ENCODE measurements at regions not wholly inside any gene's neighbourhood (a gene's known extent, or its start where the extent isn't known, plus 50 kb on each side); places are given as distances from the start of the nearest gene placed in this dataset.

DNA sequence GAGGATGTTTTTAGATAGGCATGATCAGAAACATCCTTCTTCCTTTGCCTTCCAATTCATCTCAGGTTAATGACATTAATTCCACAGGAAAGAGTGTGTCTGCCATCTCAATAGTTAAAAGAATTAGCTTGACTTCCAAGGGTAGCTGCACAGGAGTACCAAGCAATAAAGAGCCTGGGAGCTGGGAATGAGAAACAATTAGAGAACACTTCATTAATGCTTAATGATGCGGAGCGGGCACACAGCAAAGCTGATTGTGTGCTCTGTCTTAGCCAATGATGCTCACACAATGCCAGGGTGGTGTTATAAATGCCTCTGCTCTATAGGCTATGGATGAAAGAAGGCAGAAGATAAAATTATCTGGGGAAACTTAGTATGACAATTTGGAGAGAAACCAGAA is 1052.5 kb upstream of the LCORL start:
- H3K9me3 ChIP-seq (ENCODE audit: control insufficient read depth in 2 of 2, low read length in 2 of 2): no peaks in the 10 kb centered on the region
- H3K27me3 ChIP-seq (ENCODE audit: control insufficient read depth in 2 of 2, insufficient read depth in 2 of 2, low read length in 2 of 2): no peaks in the 10 kb centered on the region
- no peak overlapping the region for H3K9ac ChIP-seq (ENCODE audit: low read depth in 1 of 2, low read length in 2 of 2)
- H3K27ac ChIP-seq (ENCODE audit: low read depth in 2 of 2, low read length in 2 of 2): no peak overlapping the region
- no peaks in the 10 kb centered on the region for H3K36me3 ChIP-seq (ENCODE audit: control insufficient read depth in 2 of 2, insufficient read depth in 2 of 2, low read length in 2 of 2)
- no peak overlapping the region for H3K4me3 ChIP-seq (ENCODE audit: low read length in 2 of 2)
- H3K4me1 ChIP-seq (ENCODE audit: control insufficient read depth in 2 of 2, insufficient read depth in 2 of 2, low read length in 2 of 2): no peaks in the 10 kb centered on the region

DNA sequence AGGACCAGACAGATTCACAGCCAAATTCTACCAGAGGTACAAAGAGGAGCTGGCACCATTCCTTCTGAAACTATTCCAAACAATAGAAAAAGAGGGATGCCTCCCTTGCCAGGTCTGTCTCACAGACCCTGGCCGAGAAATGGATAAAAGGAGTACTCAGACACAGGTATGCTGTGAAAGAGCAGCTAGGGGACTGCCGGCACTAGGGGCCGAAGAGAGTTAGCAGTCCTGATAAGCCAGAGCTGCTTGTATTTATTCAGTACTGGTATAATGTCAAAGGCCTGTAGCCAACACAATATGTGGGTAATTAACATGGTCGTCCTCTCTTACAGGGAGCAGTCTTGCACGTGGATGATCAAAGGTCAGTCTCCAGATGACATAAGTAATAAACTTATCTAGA is 1042.1 kb upstream of the LCORL start:
- no peak overlapping the region for H3K9ac ChIP-seq (ENCODE audit: low read depth in 1 of 2, low read length in 2 of 2)
- no peak overlapping the region for H3K27ac ChIP-seq (ENCODE audit: low read depth in 2 of 2, low read length in 2 of 2)
- no peak overlapping the region for H3K4me3 ChIP-seq (ENCODE audit: low read length in 2 of 2)
- no peaks in the 10 kb centered on the region for H3K27me3 ChIP-seq (ENCODE audit: control insufficient read depth in 2 of 2, insufficient read depth in 2 of 2, low read length in 2 of 2)
- no peaks in the 10 kb centered on the region for H3K4me1 ChIP-seq (ENCODE audit: control insufficient read depth in 2 of 2, insufficient read depth in 2 of 2, low read length in 2 of 2)
- no peaks in the 10 kb centered on the region for H3K36me3 ChIP-seq (ENCODE audit: control insufficient read depth in 2 of 2, insufficient read depth in 2 of 2, low read length in 2 of 2)
- peaks cover 0 to 2% of the 10 kb centered on the region in 2 donors for H3K9me3 ChIP-seq (ENCODE audit: control insufficient read depth in 2 of 2, low read length in 2 of 2)

DNA sequence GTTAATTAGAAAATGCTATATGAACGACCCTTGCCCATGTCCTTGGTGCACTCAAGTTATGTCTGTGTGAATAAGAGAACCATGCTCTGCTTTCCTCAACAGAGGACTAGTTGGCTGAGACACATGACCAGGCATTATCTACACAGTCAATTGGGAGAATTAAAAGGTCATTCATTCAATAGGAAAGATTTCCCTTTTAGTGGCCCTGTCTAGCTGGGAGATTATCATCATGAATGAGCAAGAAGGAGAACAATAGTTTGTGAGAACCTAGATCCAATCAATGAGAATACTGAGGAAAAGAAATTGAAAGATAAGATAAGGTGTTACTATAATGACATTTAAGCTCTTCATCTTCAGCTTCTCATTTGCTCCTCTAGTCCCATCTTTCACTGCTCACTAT is 1033.4 kb upstream of the LCORL start:
- Histone ChIP-seq H3K36me3 (ENCODE audit: control insufficient read depth in 2 of 2, insufficient read depth in 2 of 2, low read length in 2 of 2) (no peaks in the 10 kb centered on the region), H3K9ac (ENCODE audit: low read depth in 1 of 2, low read length in 2 of 2) (no peak overlapping the region), H3K9me3 (ENCODE audit: control insufficient read depth in 2 of 2, low read length in 2 of 2) (no peaks in the 10 kb centered on the region), H3K4me3 (ENCODE audit: low read length in 2 of 2) (no peak overlapping the region), H3K27ac (ENCODE audit: low read depth in 2 of 2, low read length in 2 of 2) (no peak overlapping the region), H3K4me1 (ENCODE audit: control insufficient read depth in 2 of 2, insufficient read depth in 2 of 2, low read length in 2 of 2) (no peaks in the 10 kb centered on the region), H3K27me3 (ENCODE audit: control insufficient read depth in 2 of 2, insufficient read depth in 2 of 2, low read length in 2 of 2) (no peaks in the 10 kb centered on the region)

DNA sequence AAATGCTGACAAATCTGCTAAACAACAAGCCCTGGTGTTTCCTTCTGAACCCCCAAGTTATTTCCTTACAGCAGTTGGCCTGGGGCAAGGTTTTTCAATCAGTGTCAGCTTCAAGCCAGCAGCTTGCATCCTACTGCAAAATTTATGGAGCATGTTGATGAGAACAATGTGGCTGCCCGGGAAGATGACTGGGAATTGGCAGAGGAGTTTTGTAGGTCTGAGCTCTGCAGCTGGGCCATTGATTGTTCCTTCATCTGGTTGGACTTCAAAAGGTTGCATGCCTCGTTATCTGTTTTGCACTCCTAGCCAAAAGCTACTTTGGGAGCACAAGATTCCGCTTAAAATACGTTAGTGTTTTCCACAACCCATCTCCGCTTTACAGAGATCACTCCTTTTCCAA is 1030.3 kb upstream of the LCORL start:
- Histone ChIP-seq H3K36me3 (ENCODE audit: control insufficient read depth in 2 of 2, insufficient read depth in 2 of 2, low read length in 2 of 2) (no peaks in the 10 kb centered on the region), H3K4me1 (ENCODE audit: control insufficient read depth in 2 of 2, insufficient read depth in 2 of 2, low read length in 2 of 2) (no peaks in the 10 kb centered on the region), H3K27ac (ENCODE audit: low read depth in 2 of 2, low read length in 2 of 2) (no peak overlapping the region), H3K9ac (ENCODE audit: low read depth in 1 of 2, low read length in 2 of 2) (no peak overlapping the region), H3K4me3 (ENCODE audit: low read length in 2 of 2) (no peak overlapping the region), H3K27me3 (ENCODE audit: control insufficient read depth in 2 of 2, insufficient read depth in 2 of 2, low read length in 2 of 2) (no peaks in the 10 kb centered on the region), H3K9me3 (ENCODE audit: control insufficient read depth in 2 of 2, low read length in 2 of 2) (no peaks in the 10 kb centered on the region)

DNA sequence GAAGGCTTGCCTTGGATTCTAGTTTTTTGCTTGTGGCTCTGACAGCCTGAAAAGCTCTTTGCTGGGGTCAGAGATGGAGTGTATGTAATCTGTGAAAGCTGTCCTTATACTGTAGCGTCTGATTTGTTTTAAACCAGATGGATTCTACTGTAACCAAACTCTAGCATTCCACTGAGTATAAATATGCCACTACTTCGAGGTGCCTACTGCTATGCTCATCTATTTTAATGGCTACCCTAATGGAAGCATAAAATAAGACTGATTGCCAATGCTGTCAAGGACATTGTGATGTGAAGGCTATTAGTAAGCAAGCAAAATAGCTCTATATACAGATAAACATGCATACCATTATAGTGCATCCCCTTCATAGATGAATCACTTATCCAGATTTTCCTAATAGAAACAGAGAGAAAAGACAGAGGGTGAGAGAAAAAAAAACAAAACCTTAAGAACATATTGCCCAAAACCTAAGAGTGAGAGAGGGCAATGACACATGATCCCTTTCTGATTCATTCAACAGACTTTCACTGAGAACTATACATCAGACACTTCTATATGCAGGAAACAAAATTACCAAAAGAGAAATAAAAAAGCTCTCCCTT is 1025.8 kb upstream of the LCORL start:
- no peak overlapping the region for H3K27ac ChIP-seq (ENCODE audit: low read depth in 2 of 2, low read length in 2 of 2)
- no peaks in the 10 kb centered on the region for H3K27me3 ChIP-seq (ENCODE audit: control insufficient read depth in 2 of 2, insufficient read depth in 2 of 2, low read length in 2 of 2)
- no peak overlapping the region for H3K4me3 ChIP-seq (ENCODE audit: low read length in 2 of 2)
- no peaks in the 10 kb centered on the region for H3K36me3 ChIP-seq (ENCODE audit: control insufficient read depth in 2 of 2, insufficient read depth in 2 of 2, low read length in 2 of 2)
- H3K4me1 ChIP-seq (ENCODE audit: control insufficient read depth in 2 of 2, insufficient read depth in 2 of 2, low read length in 2 of 2): no peaks in the 10 kb centered on the region
- H3K9ac ChIP-seq (ENCODE audit: low read depth in 1 of 2, low read length in 2 of 2): no peak overlapping the region
- H3K9me3 ChIP-seq (ENCODE audit: control insufficient read depth in 2 of 2, low read length in 2 of 2): no peaks in the 10 kb centered on the region

DNA sequence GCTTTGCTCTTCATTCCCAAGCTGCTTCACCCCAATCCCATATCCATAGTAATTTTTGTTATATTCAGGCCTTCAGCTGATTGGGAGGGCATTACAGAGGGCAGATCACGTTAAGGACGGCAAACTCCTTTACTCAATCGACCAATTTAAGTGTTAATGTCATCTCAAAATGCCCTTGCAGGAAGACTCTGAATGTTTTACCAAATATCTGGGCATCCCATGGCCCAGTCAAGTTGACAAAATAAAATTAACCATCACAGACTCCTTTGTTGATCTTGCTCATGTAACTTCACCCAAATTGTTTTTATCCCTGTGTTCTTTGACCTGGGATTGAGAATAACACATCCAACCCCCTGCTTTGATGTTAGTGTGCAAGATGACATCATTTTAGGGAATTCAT is 1018.3 kb upstream of the LCORL start:
- Histone ChIP-seq H3K27ac (ENCODE audit: low read depth in 2 of 2, low read length in 2 of 2) (no peak overlapping the region), H3K9me3 (ENCODE audit: control insufficient read depth in 2 of 2, low read length in 2 of 2) (no peaks in the 10 kb centered on the region), H3K9ac (ENCODE audit: low read depth in 1 of 2, low read length in 2 of 2) (no peak overlapping the region), H3K36me3 (ENCODE audit: control insufficient read depth in 2 of 2, insufficient read depth in 2 of 2, low read length in 2 of 2) (no peaks in the 10 kb centered on the region), H3K27me3 (ENCODE audit: control insufficient read depth in 2 of 2, insufficient read depth in 2 of 2, low read length in 2 of 2) (no peaks in the 10 kb centered on the region), H3K4me1 (ENCODE audit: control insufficient read depth in 2 of 2, insufficient read depth in 2 of 2, low read length in 2 of 2) (no peaks in the 10 kb centered on the region), H3K4me3 (ENCODE audit: low read length in 2 of 2) (no peak overlapping the region)

DNA sequence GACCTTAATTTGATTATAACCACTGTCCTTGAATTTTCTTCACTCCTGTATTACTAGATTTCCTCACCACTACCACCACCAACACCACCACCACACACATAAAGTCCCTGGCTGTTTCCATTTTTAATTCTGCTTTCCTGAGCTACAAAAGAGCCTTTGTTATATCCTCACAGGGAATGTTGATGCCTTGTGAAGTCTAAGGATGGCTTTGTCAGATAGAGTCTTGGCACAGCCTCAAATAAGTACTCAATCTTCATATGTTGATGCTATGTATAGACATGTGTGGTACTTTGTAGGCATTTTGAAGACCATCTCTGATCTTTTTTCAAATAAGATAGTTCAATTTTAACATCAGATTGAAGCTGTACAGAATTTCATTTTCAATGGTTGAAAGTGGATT is 1016.7 kb upstream of the LCORL start:
- no peaks in the 10 kb centered on the region for H3K4me1 ChIP-seq (ENCODE audit: control insufficient read depth in 2 of 2, insufficient read depth in 2 of 2, low read length in 2 of 2)
- H3K4me3 ChIP-seq (ENCODE audit: low read length in 2 of 2): no peak overlapping the region
- no peak overlapping the region for H3K27ac ChIP-seq (ENCODE audit: low read depth in 2 of 2, low read length in 2 of 2)
- no peaks in the 10 kb centered on the region for H3K9me3 ChIP-seq (ENCODE audit: control insufficient read depth in 2 of 2, low read length in 2 of 2)
- no peak overlapping the region for H3K9ac ChIP-seq (ENCODE audit: low read depth in 1 of 2, low read length in 2 of 2)
- H3K36me3 ChIP-seq (ENCODE audit: control insufficient read depth in 2 of 2, insufficient read depth in 2 of 2, low read length in 2 of 2): no peaks in the 10 kb centered on the region
- no peaks in the 10 kb centered on the region for H3K27me3 ChIP-seq (ENCODE audit: control insufficient read depth in 2 of 2, insufficient read depth in 2 of 2, low read length in 2 of 2)

DNA sequence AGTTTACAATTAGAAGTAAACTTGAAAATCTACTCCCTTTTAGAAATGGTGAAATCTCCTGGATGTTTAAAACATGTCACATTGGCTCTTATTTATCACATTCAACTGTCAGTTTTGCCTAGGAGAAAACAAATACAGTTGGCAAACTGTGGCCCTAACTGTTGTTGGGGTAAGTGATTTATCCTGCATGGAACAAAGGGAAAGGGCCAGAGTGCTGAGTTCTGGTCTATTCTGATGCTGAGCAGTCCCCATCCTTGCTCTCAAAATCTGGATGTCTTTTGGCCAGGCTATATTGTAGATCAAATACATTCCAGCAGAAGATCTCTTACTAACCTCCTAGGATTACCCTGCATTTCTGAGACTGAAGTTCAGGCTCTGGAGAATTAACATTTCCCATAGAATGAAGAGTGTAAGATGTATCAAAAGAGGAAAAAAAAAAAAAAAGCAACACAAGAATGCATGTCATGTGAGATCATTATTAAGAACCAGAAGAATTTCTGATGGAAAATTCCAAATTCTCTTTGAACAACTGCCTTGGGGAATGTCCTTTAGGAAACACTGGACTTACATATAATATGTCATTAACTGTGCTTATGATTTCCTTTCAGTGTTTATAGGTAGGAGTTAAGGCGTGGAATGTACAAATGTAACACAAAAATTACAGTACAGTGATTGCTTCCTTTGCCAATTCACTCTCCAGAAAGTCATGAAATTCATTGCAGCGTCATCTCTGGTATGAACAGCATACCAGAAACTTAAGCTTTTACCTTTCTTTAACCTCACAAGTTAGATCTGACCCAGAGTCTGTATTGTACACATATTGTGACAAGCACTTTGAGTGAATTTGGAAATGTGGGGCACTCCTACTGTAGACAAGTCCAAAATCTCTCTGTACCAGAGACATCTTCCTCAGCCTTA is 1012.5 kb upstream of the LCORL start:
- Histone ChIP-seq H3K9ac (ENCODE audit: low read depth in 1 of 2, low read length in 2 of 2) (no peak overlapping the region), H3K36me3 (ENCODE audit: control insufficient read depth in 2 of 2, insufficient read depth in 2 of 2, low read length in 2 of 2) (no peaks in the 10 kb centered on the region), H3K27me3 (ENCODE audit: control insufficient read depth in 2 of 2, insufficient read depth in 2 of 2, low read length in 2 of 2) (no peaks in the 10 kb centered on the region), H3K9me3 (ENCODE audit: control insufficient read depth in 2 of 2, low read length in 2 of 2) (no peaks in the 10 kb centered on the region), H3K4me1 (ENCODE audit: control insufficient read depth in 2 of 2, insufficient read depth in 2 of 2, low read length in 2 of 2) (no peaks in the 10 kb centered on the region), H3K27ac (ENCODE audit: low read depth in 2 of 2, low read length in 2 of 2) (no peak overlapping the region), H3K4me3 (ENCODE audit: low read length in 2 of 2) (no peak overlapping the region)

DNA sequence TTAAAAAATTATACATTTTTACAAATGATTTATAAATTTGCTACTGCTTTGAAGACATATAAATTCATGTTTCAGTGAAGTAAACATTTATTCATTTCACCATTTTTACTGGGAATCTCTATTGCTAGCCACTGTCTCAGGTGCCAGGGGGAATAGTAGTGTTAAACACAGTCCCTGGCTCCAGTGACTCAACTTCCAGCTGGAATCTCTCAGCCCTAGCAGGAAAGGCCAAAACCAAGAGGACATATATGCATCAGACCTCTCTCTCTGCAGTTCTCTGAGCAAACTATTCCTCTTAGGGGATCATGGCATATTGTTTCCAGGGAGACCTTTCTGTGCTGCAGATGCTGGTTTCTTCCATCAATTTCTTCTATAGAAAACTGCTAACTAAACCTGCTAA is 1009.0 kb upstream of the LCORL start:
- H3K27me3 ChIP-seq (ENCODE audit: control insufficient read depth in 2 of 2, insufficient read depth in 2 of 2, low read length in 2 of 2): no peaks in the 10 kb centered on the region
- H3K9ac ChIP-seq (ENCODE audit: low read depth in 1 of 2, low read length in 2 of 2): no peak overlapping the region
- no peak overlapping the region for H3K27ac ChIP-seq (ENCODE audit: low read depth in 2 of 2, low read length in 2 of 2)
- H3K9me3 ChIP-seq (ENCODE audit: control insufficient read depth in 2 of 2, low read length in 2 of 2): no peaks in the 10 kb centered on the region
- no peak overlapping the region for H3K4me3 ChIP-seq (ENCODE audit: low read length in 2 of 2)
- H3K4me1 ChIP-seq (ENCODE audit: control insufficient read depth in 2 of 2, insufficient read depth in 2 of 2, low read length in 2 of 2): no peaks in the 10 kb centered on the region
- H3K36me3 ChIP-seq (ENCODE audit: control insufficient read depth in 2 of 2, insufficient read depth in 2 of 2, low read length in 2 of 2): no peaks in the 10 kb centered on the region

DNA sequence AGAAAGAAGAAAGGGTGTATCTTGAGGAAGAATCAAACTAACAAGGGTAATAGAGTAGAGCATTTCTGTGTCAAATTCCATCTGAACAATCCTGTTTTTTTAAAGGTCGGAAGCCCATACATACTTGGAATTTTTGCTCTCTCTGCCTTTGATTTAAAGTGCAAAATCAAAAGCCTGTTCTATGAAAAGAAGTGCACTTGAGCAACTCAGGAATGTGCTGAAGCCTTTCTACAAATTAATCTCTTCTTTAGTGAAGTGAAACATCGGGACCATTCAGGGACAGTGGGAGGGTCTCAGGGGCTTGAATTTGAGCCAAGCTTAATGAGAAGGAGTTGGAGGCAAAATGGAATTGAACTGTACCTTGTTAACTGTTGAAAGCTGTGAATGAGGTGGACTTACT is 1008.5 kb upstream of the LCORL start:
- no peak overlapping the region for H3K27ac ChIP-seq (ENCODE audit: low read depth in 2 of 2, low read length in 2 of 2)
- H3K9me3 ChIP-seq (ENCODE audit: control insufficient read depth in 2 of 2, low read length in 2 of 2): no peaks in the 10 kb centered on the region

More for the DNA sequence above, 1008.5 kb upstream of the LCORL start:
- Histone ChIP-seq H3K27me3 (ENCODE audit: control insufficient read depth in 2 of 2, insufficient read depth in 2 of 2, low read length in 2 of 2) (no peaks in the 10 kb centered on the region), H3K4me3 (ENCODE audit: low read length in 2 of 2) (no peak overlapping the region), H3K4me1 (ENCODE audit: control insufficient read depth in 2 of 2, insufficient read depth in 2 of 2, low read length in 2 of 2) (no peaks in the 10 kb centered on the region), H3K9ac (ENCODE audit: low read depth in 1 of 2, low read length in 2 of 2) (no peak overlapping the region), H3K36me3 (ENCODE audit: control insufficient read depth in 2 of 2, insufficient read depth in 2 of 2, low read length in 2 of 2) (no peaks in the 10 kb centered on the region)

Data from mucosa of rectum (tissue), 2 donors.